Heart right ventricle (tissue), 16 donors: ENCODE measurements at regions not wholly inside any gene's neighbourhood (a gene's known extent, or its start where the extent isn't known, plus 50 kb on each side); places are given as distances from the start of the nearest gene placed in this dataset.

Experiments used
- ATAC-seq, 8 donors: fragments of 200-7000 bp; cut with Tn5 transposase; one replicate each; pipeline ENCODE4 v1.9.1; 2020; ENCODE audit warnings: mild to moderate bottlenecking in 8 of 8, moderate library complexity in 8 of 8, moderate number of reproducible peaks in 1 of 8
- DNase-seq, 2 donors: peaks; one replicate each; pipeline ENCODE4 v3.0.0-alpha.2; 2020
- H3K27ac ChIP-seq, 10 donors: fragments of 200-600 bp; sonication (generic) in 2 of 10; one replicate each; pipeline versions ENCODE4 v1.5.0 to v1.8.0; 2020 to 2022; ENCODE audit warnings: mild to moderate bottlenecking in 3 of 10
- H3K27me3 ChIP-seq, 7 donors: fragments of 200-600 bp; one replicate each; pipeline ENCODE4 v1.8.0; 2021 to 2022; ENCODE audit warnings: mild to moderate bottlenecking in 2 of 7
- H3K36me3 ChIP-seq, 9 donors: fragments of 200-600 bp; sonication (generic) in 1 of 9; one replicate each; pipeline versions ENCODE4 v1.5.0 to v1.8.0; 2020 to 2022; ENCODE audit warnings: mild to moderate bottlenecking in 2 of 9
- H3K4me1 ChIP-seq, 9 donors: fragments of 200-600 bp; sonication (generic) in 1 of 9; one replicate each; pipeline versions ENCODE4 v1.5.0 to v1.8.0; 2020 to 2022; ENCODE audit warnings: mild to moderate bottlenecking in 4 of 9
- H3K4me3 ChIP-seq, 10 donors: fragments of 200-600 bp; sonication (generic) in 2 of 10; one replicate each; pipeline versions ENCODE4 v1.5.0 to v1.8.0; 2020 to 2022; ENCODE audit warnings: mild to moderate bottlenecking in 7 of 10, moderate library complexity in 2 of 10
- H3K9me3 ChIP-seq, 11 donors: fragments of 200-600 bp in 10 of 11; sonication (generic) in 2 of 11; one replicate each; pipeline versions ENCODE4 v1.5.0 to v1.8.0; 2013 to 2022; ENCODE audit warnings: mild to moderate bottlenecking in 2 of 11, control low read depth in 1 of 11, moderate library complexity in 1 of 11
- WGBS, 2 donors: extraction: QIAGEN DNeasy Blood & Tissue Kit; methylation state at CpG; one replicate each; pipeline ENCODE4 v1.1.7; 2013; ENCODE audit warnings: inconsistent platforms in 1 of 2; 5-methylcytosine and 5-hydroxymethylcytosine counted together
- intact Hi-C, 10 donors: fragments of 100-400 bp; cut with DNase I; formaldehyde crosslinking; loops; one replicate each; pipeline versions ENCODE4 v1.11.1 to v1.14.2; 2022
- TF ChIP-seq, protein P1 (sequence below), 9 donors: fragments of 200-600 bp; sonication (generic) in 2 of 9; IDR thresholded peaks; one replicate each; pipeline versions ENCODE4 v1.5.0 to v1.8.0; 2021 to 2022; ENCODE audit warnings: antibody characterized with exemption in 9 of 9, mild to moderate bottlenecking in 5 of 9, moderate library complexity in 1 of 9
- donor health status: Arrhythmogenic right ventricular cardiomyopathy.
- donor health status: ischemic (EF 13 %, LVEDD 7.1; RV severe dilation, severe dysfunction).
- donor health status: healthy with polysubstance abuse.
- donor health status: DM: no; HTN: yes; CAD: no.
- donor health status: DM: no; HTN: no; CAD: no.
- donor health status: ischemic (EF 25% LVEDD 6.9; RV normal size, moderate dysfunction).
- donor health status: ischemic (EF 25% LVEDD 5.7; RV mildly dilated, moderate dysfunction).
- donor health status: healthy.
- donor health status: DM: yes; HTN: yes; CAD: no.
- donor health status: Ischemic cardiomyopathy.
- donor health status: ischemic (EF 35%, LVEDD 5.7; RV mildly dilated, moderate dysfunction).
- donor health status: nonischemic (EF 11% LVEDD 7.7; RV severe dilation, severe dysfunction).
- donor health status: DM: yes; HTN: yes; CAD: no.
- donor health status: PGD.
- donor health status: ischemic (EF 29% LVEDD 5.4; RV normal size, mild dysfunction).
- donor health status: nonischemic (EF 23%, LVEDD 6.1; RV moderate dilation, normal function).

DNA sequence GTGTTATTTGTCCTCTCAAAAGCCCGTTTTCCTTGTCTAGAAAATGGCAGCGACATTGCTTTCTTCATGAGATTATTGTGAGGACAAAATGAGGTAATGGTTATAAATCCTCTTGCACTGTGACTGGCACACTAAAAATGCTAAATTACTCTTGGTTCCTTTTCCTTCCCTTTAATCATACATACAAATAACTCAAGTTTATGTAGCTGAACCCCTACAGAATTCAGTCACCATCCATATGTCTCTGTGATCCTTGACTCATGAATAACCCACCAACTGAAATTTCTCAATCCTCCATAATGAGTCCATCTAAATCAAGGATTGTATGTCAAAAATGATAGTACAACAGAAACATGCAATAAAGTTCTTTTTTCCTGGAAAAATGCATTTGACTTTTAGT, 71.3 kb upstream of the VWC2 start:
- no peak overlapping the region for H3K27ac ChIP-seq
- DNase-seq (no peak), ATAC-seq (no peak)
- H3K36me3 ChIP-seq, result no peaks in the 10 kb centered on the region
- H3K9me3 ChIP-seq, result no peaks in the 10 kb centered on the region
- 74 to 82% methylated on average over 2 of the region's 2 CpGs for WGBS, 2 donors
- H3K4me3 ChIP-seq, result no peak overlapping the region
- TF ChIP-seq, protein P1, sequence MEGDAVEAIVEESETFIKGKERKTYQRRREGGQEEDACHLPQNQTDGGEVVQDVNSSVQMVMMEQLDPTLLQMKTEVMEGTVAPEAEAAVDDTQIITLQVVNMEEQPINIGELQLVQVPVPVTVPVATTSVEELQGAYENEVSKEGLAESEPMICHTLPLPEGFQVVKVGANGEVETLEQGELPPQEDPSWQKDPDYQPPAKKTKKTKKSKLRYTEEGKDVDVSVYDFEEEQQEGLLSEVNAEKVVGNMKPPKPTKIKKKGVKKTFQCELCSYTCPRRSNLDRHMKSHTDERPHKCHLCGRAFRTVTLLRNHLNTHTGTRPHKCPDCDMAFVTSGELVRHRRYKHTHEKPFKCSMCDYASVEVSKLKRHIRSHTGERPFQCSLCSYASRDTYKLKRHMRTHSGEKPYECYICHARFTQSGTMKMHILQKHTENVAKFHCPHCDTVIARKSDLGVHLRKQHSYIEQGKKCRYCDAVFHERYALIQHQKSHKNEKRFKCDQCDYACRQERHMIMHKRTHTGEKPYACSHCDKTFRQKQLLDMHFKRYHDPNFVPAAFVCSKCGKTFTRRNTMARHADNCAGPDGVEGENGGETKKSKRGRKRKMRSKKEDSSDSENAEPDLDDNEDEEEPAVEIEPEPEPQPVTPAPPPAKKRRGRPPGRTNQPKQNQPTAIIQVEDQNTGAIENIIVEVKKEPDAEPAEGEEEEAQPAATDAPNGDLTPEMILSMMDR (IDR thresholded peaks at IDR 0.05), result no peak
- H3K4me1 ChIP-seq, result no peaks in the 10 kb centered on the region
- intact Hi-C loops, result no loop called here
- H3K27me3 ChIP-seq, result no peaks in the 10 kb centered on the region

DNA sequence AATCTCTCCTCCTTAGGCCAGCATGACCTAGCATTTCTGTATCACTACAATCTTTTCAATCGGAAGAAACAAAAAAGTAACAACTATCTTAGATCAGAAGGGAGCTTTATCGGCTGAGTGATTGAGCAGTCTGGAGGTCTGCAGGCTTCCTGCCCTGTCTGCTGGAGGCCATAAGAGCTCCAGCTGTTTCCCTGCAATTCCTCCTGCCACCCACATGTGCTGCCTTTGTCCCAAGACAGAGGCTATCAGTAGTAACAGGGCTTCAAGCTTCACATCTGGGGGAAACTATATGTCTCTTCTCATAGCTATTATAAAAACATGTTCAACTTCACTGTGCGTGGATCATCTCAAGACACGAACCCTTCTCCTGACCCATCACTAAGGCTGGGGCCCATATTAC, 70.1 kb upstream of the VWC2 start:
- no peaks in the 10 kb centered on the region for H3K9me3 ChIP-seq
- no peaks in the 10 kb centered on the region for H3K36me3 ChIP-seq
- H3K4me3 ChIP-seq, result no peak overlapping the region
- DNase-seq (no peak), ATAC-seq (no peak)
- no peak overlapping the region for H3K27ac ChIP-seq
- intact Hi-C loops, result no loop called here
- 59 to 72% methylated on average over 4 of the region's 4 CpGs for WGBS, 2 donors
- TF ChIP-seq, protein P1 (IDR thresholded peaks at IDR 0.05), result no peak
- peaks cover 0 to 5% (median 0%) of the 10 kb centered on the region in 9 donors for H3K4me1 ChIP-seq
- no peaks in the 10 kb centered on the region for H3K27me3 ChIP-seq

DNA sequence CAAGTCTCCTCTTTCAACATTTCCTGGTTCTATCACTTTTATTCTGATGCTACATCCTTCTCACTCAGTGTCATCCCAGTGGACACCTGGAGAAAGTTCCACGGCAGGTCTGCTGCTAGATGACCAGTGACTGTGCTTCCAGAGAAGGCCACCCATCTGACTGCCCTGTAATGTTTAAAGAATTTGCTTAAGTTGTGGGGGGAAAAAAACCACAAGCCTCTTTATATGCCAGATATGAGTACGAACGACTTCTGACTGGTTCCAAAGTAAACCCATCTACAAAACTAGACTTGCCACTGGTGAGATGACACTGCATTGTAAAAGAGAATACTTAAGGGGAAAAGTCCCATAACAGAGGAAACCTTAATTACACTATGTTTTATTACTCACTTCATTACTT, 69.6 kb upstream of the VWC2 start:
- H3K9me3 ChIP-seq, result no peaks in the 10 kb centered on the region
- TF ChIP-seq, protein P1 (IDR thresholded peaks at IDR 0.05), result no peak

DNA sequence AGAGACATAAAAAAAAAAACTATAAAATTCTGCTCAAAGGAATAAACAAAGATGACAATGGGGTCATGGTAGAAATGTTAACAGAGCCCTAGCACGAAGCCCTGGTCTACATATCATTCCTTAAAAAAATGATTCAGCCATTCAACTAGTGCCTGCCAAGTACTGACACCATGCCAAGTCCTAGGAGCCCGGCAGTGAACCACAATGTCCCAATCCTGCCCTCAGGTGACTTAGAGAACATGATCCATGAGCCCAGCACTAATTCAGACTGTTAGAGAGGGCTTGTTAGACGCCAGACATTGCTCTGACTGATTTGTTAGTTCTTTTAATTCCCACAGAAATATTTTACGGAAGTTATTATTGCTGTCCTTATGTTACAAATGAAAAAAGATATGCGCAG, 67.3 kb upstream of the VWC2 start:
- Histone ChIP-seq H3K4me3 (no peak overlapping the region), H3K27ac (no peak overlapping the region), H3K27me3 (no peaks in the 10 kb centered on the region), H3K4me1 (peaks cover 0 to 15% (median 0%) of the 10 kb centered on the region in 9 donors), H3K9me3 (no peaks in the 10 kb centered on the region), H3K36me3 (no peaks in the 10 kb centered on the region)
- TF ChIP-seq, protein P1 (IDR thresholded peaks at IDR 0.05), result no peak
- ATAC-seq (peak in 2 of 8 donors; percentile 29 to 64), DNase-seq (no peak)
- 54 to 61% methylated on average over 5 of the region's 5 CpGs for WGBS, 2 donors
- intact Hi-C loops, result loop anchor here in 1 of 10 donors (5.0 kb wide), 1 partner anchor 71 kb away; no protein-coding TSS in a partner anchor

More for the DNA sequence above, 69.6 kb upstream of the VWC2 start:
- no peaks in the 10 kb centered on the region for H3K27me3 ChIP-seq
- no peaks in the 10 kb centered on the region for H3K36me3 ChIP-seq
- intact Hi-C loops, result no loop called here
- WGBS, 2 donors, result 85 to 94% methylated on average over 3 of the region's 3 CpGs
- no peak overlapping the region for H3K27ac ChIP-seq
- no peak overlapping the region for H3K4me3 ChIP-seq
- peaks cover 0 to 10% (median 0%) of the 10 kb centered on the region in 9 donors for H3K4me1 ChIP-seq
- DNase-seq, result no peak
- no peak for ATAC-seq
